ENCODE measurements at regions not wholly inside any gene's neighbourhood (a gene's known extent, or its start where the extent isn't known, plus 50 kb on each side); places are given as distances from the start of the nearest gene placed in this dataset.

DNA sequence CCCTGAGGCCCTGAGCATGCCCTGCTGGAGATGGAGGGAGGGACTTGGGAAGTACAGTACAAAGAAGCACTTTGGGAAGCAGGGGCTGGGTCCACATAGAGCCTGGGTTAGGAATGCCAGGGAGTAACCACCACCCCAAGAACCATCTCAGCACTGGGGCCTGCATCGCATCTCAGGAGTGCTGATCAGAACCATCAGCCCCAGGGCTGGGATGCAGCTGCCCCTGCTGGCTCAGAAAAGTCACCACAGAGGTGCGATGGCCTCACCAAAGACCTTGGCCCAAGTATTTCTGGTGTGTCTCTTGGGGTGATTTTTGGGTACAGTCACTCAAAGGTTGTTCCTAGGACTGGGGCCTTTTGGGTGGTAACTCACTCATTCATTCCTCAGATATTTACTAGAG is 236.8 kb upstream of the MVB12B start:
- Mint-ChIP-seq H3K4me1 (no peaks in the 10 kb centered on the region), H3K36me3 (no peaks in the 10 kb centered on the region), H3K27me3 (peaks cover 10% of the 10 kb centered on the region), H3K27ac (no peak overlapping the region), H3K9me3 (no peaks in the 10 kb centered on the region), H3K4me3 (no peak overlapping the region)
- ATAC-seq (ENCODE audit: low read depth) (no peak), DNase-seq (ENCODE audit: low spot score in 2 of 2) (no peak)

DNA sequence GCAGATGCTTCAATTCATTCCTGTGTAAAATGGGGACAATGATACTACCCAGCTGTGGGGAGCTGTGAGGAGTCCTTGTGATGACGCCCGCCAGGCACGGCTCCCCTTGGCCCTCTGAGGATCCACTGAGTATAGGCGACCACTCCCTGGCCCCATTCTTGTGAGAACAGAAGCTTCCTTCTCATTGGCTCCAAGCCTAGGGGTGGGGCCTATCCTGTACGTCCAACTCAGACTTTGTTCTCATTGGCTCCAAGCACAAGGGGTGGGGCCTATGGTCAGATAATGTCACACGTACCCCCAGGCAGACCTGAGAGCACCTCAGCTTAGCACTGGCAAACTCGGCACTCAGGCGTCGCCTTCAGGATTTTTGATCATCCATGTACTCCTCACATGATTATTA is 232.9 kb upstream of the MVB12B start:
- Mint-ChIP-seq H3K27me3 (peaks cover 8% of the 10 kb centered on the region), H3K4me1 (no peaks in the 10 kb centered on the region), H3K4me3 (no peak overlapping the region), H3K27ac (no peak overlapping the region), H3K36me3 (no peaks in the 10 kb centered on the region), H3K9me3 (no peaks in the 10 kb centered on the region)
- ATAC-seq (ENCODE audit: low read depth) (no peak), DNase-seq (ENCODE audit: low spot score in 2 of 2) (no peak)

DNA sequence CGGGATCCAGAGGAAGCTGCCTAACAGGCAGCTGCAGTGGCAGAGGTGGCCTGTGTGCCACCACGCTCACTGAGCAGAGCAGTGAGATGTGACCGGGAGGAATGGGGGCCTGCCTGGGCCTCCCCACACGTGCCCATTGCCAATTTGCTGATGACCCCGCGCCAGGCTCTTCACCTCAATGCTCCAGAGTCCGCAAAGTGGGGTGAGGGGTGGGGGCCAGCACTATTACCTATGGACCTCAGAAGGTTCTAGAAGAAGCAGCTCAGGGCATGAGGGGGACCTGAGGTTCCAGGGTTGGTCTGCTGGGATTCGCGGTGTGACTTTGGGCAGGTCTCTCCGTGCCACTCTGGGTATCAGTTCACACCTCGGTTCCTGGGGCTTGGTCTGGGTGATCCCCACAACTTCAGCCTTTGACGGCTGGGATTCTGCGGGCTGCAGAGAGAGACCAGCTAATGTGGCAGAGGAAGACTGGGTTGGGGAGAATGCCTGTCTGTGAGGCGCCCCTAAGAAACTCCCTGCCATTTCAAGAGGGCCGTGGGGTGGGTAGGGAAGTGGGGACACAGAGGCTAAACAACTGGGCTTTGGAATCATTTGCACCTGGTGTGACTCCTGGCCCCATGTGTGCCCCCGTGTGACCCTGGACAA is 231.0 kb upstream of the MVB12B start:
- Mint-ChIP-seq H3K27me3 (peaks cover 8% of the 10 kb centered on the region), H3K36me3 (no peaks in the 10 kb centered on the region), H3K9me3 (no peaks in the 10 kb centered on the region), H3K4me3 (no peak overlapping the region), H3K4me1 (peaks cover 4% of the 10 kb centered on the region), H3K27ac (no peak overlapping the region)
- DNase-seq (ENCODE audit: low spot score in 2 of 2): no peak
- ATAC-seq (ENCODE audit: low read depth): no peak

DNA sequence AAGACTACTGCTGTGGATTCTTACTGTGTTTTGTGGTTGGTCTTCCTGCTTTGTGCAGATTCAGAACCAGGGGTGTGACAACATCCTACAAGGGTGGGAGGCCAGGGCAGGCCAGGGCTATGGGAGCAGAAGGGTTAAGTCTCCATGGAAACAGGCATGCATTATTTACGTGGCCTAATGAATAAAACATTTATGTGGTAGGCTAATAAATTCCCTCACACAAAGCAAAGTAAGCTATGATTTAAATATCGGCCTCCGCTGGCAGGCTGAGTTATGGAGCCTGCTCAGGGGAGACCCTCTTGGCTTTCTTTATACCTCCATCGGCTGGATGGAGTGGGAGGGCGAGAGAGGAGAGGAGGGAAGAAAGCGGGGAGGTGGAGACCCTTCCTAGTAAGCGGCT is 230.3 kb upstream of the MVB12B start:
- Mint-ChIP-seq H3K4me3 (no peak overlapping the region), H3K27me3 (peaks cover 8% of the 10 kb centered on the region), H3K9me3 (no peaks in the 10 kb centered on the region), H3K4me1 (peaks cover 4% of the 10 kb centered on the region), H3K36me3 (no peaks in the 10 kb centered on the region), H3K27ac (no peak overlapping the region)
- ATAC-seq (ENCODE audit: low read depth): no peak
- no peak for DNase-seq (ENCODE audit: low spot score in 2 of 2)

DNA sequence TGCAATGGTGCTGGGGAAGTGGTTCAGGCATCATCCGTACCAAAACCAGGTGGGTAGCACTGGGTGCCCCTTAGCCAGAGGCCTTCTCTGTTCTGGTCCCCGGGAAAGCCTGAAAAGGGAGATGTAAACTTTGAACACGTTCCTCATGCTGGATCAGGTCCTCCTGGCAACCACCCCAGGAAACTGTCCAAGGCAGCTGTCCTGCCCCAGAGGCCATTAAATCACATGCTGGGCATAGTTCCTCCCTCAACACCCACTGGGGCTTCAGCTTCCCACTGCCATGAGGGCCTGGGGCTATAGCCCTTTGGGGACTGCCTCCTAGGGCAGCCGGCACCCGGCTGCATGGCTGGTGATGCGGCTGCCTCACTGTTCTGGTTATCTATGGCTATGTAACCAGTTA is 228.9 kb upstream of the MVB12B start:
- peaks cover 4% of the 10 kb centered on the region for H3K4me1 Mint-ChIP-seq
- H3K36me3 Mint-ChIP-seq: no peaks in the 10 kb centered on the region
- DNase-seq (ENCODE audit: low spot score in 2 of 2): no peak
- no peak overlapping the region for H3K27ac Mint-ChIP-seq
- peaks cover 8% of the 10 kb centered on the region for H3K27me3 Mint-ChIP-seq
- no peak overlapping the region for H3K4me3 Mint-ChIP-seq
- no peaks in the 10 kb centered on the region for H3K9me3 Mint-ChIP-seq
- ATAC-seq (ENCODE audit: low read depth): no peak

DNA sequence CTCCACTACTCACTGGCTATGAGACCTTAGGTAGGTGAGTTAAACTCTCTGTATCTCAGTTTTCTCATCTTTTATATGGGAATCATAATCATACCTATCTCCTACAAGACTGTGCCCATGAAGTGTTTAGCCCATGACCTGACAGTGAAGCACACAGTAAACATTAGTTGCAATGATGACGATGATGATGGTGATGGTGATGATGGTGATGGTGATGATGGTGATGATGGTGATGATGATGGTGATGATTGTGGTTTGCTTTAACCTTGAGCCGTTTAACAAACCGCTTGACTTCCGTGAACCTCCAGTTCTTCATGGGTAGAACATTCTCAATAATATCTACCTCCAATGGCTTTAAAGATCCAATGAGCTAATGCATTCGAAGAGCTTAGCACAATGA is 220.2 kb upstream of the MVB12B start:
- H3K36me3 Mint-ChIP-seq: no peaks in the 10 kb centered on the region
- DNase-seq (ENCODE audit: low spot score in 2 of 2) (no peak), ATAC-seq (ENCODE audit: low read depth) (no peak)
- peaks cover 14% of the 10 kb centered on the region for H3K27me3 Mint-ChIP-seq
- H3K27ac Mint-ChIP-seq: no peak overlapping the region
- no peaks in the 10 kb centered on the region for H3K9me3 Mint-ChIP-seq
- H3K4me1 Mint-ChIP-seq: no peaks in the 10 kb centered on the region
- H3K4me3 Mint-ChIP-seq: no peak overlapping the region

DNA sequence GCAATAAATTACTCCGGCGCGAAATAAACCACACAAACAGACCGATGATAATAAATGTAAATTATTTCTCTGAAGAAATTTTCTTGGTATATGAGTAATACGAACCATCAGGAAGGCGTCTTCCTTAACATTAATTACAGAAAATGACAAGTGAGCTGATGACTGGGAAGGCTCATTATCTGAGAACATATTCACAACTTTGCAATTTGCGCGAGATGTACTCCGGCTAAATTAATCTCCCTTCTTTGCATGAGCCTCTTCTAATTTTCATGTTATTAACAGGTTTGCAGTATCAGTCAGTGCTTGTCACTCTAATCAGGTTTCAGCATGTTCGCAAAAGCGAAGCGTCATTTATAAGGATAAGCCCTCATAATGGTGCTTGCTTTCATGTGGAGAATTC is 218.9 kb upstream of the MVB12B start:
- H3K36me3 Mint-ChIP-seq: no peaks in the 10 kb centered on the region
- ATAC-seq (ENCODE audit: low read depth) (no peak), DNase-seq (ENCODE audit: low spot score in 2 of 2) (no peak)
- H3K27ac Mint-ChIP-seq: no peak overlapping the region
- peaks cover 14% of the 10 kb centered on the region for H3K27me3 Mint-ChIP-seq
- no peaks in the 10 kb centered on the region for H3K9me3 Mint-ChIP-seq
- H3K4me1 Mint-ChIP-seq: no peaks in the 10 kb centered on the region
- H3K4me3 Mint-ChIP-seq: no peak overlapping the region

DNA sequence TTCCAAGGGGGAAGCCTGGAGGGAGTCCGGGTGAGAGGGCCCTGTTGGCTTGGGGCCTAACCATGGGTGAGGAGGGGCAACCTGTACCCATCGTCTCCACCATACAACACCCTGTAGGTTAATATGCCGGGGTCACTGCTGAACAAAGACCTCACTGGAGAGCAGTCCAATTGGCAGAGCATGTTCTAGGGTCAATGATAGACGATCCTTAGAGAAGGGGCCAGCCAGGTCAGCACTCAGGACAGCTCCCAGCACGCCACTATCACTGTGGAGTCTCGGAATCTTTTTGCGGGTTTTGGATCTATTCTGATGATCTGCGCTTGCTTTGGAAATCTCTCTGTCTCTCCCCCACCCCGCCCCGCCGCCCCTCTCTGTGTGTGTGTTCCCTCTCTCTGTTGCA is 218.4 kb upstream of the MVB12B start:
- ATAC-seq (ENCODE audit: low read depth): no peak
- Mint-ChIP-seq H3K36me3 (no peaks in the 10 kb centered on the region), H3K27me3 (peaks cover 15% of the 10 kb centered on the region), H3K4me1 (no peaks in the 10 kb centered on the region), H3K9me3 (no peaks in the 10 kb centered on the region), H3K4me3 (no peak overlapping the region), H3K27ac (no peak overlapping the region)
- no peak for DNase-seq (ENCODE audit: low spot score in 2 of 2)

DNA sequence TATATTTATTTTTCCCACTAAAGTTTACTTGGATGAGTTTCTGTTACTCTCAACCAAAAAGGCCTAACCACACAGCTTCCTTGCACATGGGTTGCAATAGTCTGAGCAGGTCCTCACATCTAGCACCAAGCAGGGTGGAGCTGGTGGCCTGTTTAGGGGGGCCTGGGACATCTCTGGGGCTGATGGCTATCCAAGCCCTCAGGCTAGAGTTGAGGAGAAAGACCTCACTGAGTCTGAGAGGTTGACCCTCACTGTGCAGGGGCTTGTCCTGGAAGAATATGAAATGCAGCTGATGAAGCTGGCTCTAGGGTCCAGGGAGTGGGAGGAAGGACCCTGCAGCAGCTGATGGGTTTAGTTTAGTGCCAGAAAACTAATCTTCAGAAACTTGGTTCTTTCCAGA is 217.1 kb upstream of the MVB12B start:
- ATAC-seq (ENCODE audit: low read depth): no peak
- Mint-ChIP-seq H3K36me3 (no peaks in the 10 kb centered on the region), H3K4me3 (no peak overlapping the region), H3K27me3 (peaks cover 14% of the 10 kb centered on the region), H3K27ac (no peak overlapping the region), H3K4me1 (no peaks in the 10 kb centered on the region), H3K9me3 (no peaks in the 10 kb centered on the region)
- DNase-seq (ENCODE audit: low spot score in 2 of 2): no peak

DNA sequence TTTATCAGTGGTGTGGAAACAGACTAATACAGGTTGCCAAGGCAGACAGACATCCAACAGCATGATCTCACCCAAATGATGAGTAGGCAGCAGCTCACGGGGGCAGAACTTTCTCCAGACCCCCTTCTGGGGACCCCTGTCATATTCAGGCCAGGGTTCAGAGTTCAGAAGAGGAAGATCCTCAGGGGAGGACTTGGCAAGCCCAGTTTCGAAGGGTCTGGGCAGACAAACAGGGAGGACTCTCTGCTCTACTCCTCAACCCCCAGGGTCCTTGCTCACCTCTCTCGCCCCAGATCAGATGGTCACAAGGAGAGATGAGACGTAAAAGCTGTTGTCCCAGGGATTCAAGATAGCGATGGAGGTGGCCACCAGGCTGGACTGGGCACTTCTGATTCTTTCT is 215.1 kb upstream of the MVB12B start:
- no peak for DNase-seq (ENCODE audit: low spot score in 2 of 2)
- Mint-ChIP-seq H3K27me3 (peaks cover 10% of the 10 kb centered on the region), H3K36me3 (no peaks in the 10 kb centered on the region), H3K9me3 (no peaks in the 10 kb centered on the region), H3K4me1 (no peaks in the 10 kb centered on the region), H3K4me3 (no peak overlapping the region), H3K27ac (no peak overlapping the region)
- ATAC-seq (ENCODE audit: low read depth): no peak

DNA sequence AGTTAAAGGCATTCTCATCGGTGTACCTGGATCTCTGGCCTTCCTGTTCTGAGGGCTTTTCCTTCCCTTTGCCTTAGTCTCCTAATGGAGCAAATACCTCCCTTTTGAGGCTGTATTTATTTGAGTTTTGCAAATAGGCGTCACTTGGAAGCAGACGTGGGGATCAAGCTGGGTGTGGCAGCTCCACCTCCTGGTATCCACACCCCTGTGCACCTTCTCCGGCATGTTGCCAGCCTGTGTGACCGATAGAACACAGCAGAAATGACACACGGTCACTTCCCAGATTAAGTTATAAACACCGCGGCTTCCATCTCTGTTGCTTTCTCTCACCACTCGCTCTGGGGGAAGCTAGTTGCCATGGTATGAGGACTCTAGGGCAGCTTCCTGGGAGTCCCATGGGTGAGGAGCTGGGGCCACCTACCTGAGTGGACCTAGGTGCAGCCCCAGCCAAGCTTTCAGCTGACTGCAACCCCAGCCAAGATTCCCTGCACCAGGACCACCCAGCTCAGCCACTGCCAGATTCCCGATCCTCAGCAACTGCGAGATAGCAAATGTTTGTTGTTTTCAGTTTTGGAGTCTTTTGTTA is 214.4 kb upstream of the MVB12B start:
- H3K9me3 Mint-ChIP-seq: no peaks in the 10 kb centered on the region
- H3K27me3 Mint-ChIP-seq: peaks cover 10% of the 10 kb centered on the region
- ATAC-seq (ENCODE audit: low read depth): no peak
- no peak overlapping the region for H3K27ac Mint-ChIP-seq
- no peaks in the 10 kb centered on the region for H3K4me1 Mint-ChIP-seq
- H3K4me3 Mint-ChIP-seq: no peak overlapping the region
- DNase-seq (ENCODE audit: low spot score in 2 of 2): no peak
- no peaks in the 10 kb centered on the region for H3K36me3 Mint-ChIP-seq

DNA sequence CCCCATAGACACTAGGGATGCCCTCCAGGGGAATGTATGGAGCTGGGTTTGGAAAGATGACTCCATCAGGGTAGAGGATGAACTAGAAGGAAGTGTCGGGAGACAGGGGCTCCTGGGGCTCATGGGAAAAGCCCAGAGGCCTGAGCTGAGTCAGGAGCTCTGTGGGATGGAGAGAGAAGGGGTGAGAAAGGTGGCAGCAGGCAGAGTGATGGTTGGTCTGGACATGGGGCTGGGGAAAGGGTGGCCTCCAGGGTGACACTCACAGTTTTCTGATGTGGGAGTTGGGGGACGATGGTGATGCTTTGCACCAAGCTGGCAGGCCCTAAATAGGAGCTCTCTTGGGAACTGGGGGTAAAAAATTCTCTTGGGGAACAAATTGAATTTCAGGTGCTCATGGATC is 213.5 kb upstream of the MVB12B start:
- Mint-ChIP-seq H3K4me1 (no peaks in the 10 kb centered on the region), H3K36me3 (no peaks in the 10 kb centered on the region), H3K27me3 (peaks cover 12% of the 10 kb centered on the region), H3K4me3 (no peak overlapping the region), H3K27ac (no peak overlapping the region), H3K9me3 (no peaks in the 10 kb centered on the region)
- ATAC-seq (ENCODE audit: low read depth): no peak
- DNase-seq (ENCODE audit: low spot score in 2 of 2): no peak

DNA sequence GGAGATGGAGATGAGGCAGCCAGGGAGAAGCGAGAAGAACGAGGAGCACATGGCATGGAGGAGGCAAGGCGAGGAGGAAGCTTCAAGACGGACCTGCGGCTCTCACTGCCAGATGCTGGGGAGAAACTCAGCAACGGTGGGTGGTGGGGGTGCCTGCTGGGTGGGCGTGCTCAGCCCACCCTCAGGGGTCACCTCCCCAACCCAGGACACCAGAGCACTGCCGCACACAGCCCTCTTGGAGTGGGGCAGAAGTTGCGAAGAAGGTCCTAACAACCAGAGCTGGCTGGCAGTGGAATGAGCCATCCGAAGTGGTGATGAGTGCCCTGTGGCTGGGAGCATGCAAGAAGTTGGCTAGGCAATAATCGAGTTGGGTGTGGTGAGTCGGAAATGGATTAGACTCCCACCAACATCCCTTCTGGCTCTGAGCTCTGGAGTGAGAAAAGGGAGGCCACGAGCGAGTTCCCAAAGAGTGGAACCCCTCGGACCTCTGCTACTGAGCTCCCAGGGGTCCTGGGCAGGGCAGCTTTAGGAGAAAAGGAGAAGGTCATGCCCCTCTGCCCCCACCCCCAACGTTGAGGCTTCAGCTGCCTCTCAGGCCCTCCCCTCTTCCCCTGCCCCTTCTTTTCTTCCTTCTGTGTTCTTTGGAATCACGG is 212.7 kb upstream of the MVB12B start:
- Mint-ChIP-seq H3K9me3 (no peaks in the 10 kb centered on the region), H3K27me3 (peaks cover 9% of the 10 kb centered on the region)

DNA sequence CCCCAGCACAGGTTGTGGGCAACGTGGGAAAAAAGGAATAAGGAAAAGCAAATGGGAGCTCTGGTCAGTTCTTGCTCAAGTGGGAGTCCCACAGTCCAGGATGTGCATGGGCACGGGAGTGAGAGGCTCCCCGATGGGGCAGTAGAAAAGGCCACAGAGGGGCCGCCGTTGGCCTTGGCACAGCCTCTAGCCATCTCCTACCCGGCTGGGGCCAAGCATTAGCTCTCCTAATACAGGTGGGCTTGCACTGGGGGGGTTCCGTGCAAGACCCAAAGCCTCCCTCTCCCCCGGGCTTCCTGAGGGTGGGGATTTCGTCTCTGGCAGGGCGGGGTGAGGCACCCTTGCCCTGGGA is 212.2 kb upstream of the MVB12B start:
- ATAC-seq (ENCODE audit: low read depth): no peak
- Mint-ChIP-seq H3K4me1 (no peaks in the 10 kb centered on the region), H3K4me3 (no peak overlapping the region), H3K27ac (no peak overlapping the region), H3K9me3 (no peaks in the 10 kb centered on the region), H3K27me3 (peaks cover 9% of the 10 kb centered on the region), H3K36me3 (no peaks in the 10 kb centered on the region)
- DNase-seq (ENCODE audit: low spot score in 2 of 2): no peak

More for the DNA sequence above, 212.7 kb upstream of the MVB12B start:
- DNase-seq (ENCODE audit: low spot score in 2 of 2) (no peak), ATAC-seq (ENCODE audit: low read depth) (no peak)
- Mint-ChIP-seq H3K4me1 (no peaks in the 10 kb centered on the region), H3K4me3 (no peak overlapping the region), H3K27ac (no peak overlapping the region), H3K36me3 (no peaks in the 10 kb centered on the region)

All from memory B cell (primary cell).